Nephron (organoid): ENCODE measurements at regions not wholly inside any gene's neighbourhood (a gene's known extent, or its start where the extent isn't known, plus 50 kb on each side); places are given as distances from the start of the nearest gene placed in this dataset.
"Not testable (repeated sequence)": the region's sequence is repeated elsewhere in the genome, so short reads cannot be mapped to it uniquely, and the experiment has no call there.

Source experiments
- H3K27ac Mint-ChIP-seq, 3 experiments: 2 replicates each; pipeline ENCODE4 v1.8.0; 2020; ENCODE audit warnings: mixed read lengths in 3 of 3, mild to moderate bottlenecking in 2 of 3, moderate library complexity in 1 of 3
- H3K27me3 Mint-ChIP-seq: 2 replicates; pipeline ENCODE4 v1.8.0; 2021; ENCODE audit warnings: low read depth, mild to moderate bottlenecking, moderate library complexity, mixed read lengths
- H3K36me3 Mint-ChIP-seq: 2 replicates; pipeline ENCODE4 v1.8.0; 2020; ENCODE audit warnings: low read depth, mixed read lengths
- H3K4me1 Mint-ChIP-seq: 2 replicates; pipeline ENCODE4 v1.8.0; 2020; ENCODE audit warnings: mixed read lengths
- H3K4me3 Mint-ChIP-seq, 3 experiments: 2 replicates each; pipeline ENCODE4 v1.8.0; 2020; ENCODE audit warnings: mild to moderate bottlenecking in 3 of 3, mixed read lengths in 3 of 3, moderate library complexity in 2 of 3
- H3K9me3 Mint-ChIP-seq: 2 replicates; pipeline ENCODE4 v1.8.0; 2020; ENCODE audit warnings: mixed read lengths
- CTCF ChIP-seq, 3 experiments: fragments of 200-600 bp; sonication (generic); IDR thresholded peaks; one replicate each; pipeline ENCODE4 v1.5.0; 2021; ENCODE audit warnings: antibody characterized with exemption in 3 of 3; ENCODE audit not compliant: unreplicated experiment in 3 of 3

GRCh38 chr17:71635187-71635586 lies 485.6 kb upstream of the SOX9 start:
- no peak for TF ChIP-seq CTCF (IDR thresholded peaks at IDR 0.05; ENCODE audit: unreplicated experiment in 3 of 3)
- Mint-ChIP-seq H3K4me3 (no peak overlapping the region), H3K36me3 (no peaks in the 10 kb centered on the region), H3K4me1 (peaks cover 24% of the 10 kb centered on the region), H3K27ac (no peak overlapping the region), H3K27me3 (no peaks in the 10 kb centered on the region), H3K9me3 (no peaks in the 10 kb centered on the region)

GRCh38 chr17:71636644-71637043 lies 484.2 kb upstream of the SOX9 start:
- no peak overlapping the region for H3K4me3 Mint-ChIP-seq
- H3K27ac Mint-ChIP-seq = no peak overlapping the region
- peaks cover 19% of the 10 kb centered on the region for H3K4me1 Mint-ChIP-seq
- H3K27me3 Mint-ChIP-seq = no peaks in the 10 kb centered on the region
- no peak for TF ChIP-seq CTCF (IDR thresholded peaks at IDR 0.05; ENCODE audit: unreplicated experiment in 3 of 3)
- no peaks in the 10 kb centered on the region for H3K36me3 Mint-ChIP-seq
- H3K9me3 Mint-ChIP-seq = no peaks in the 10 kb centered on the region

GRCh38 chr17:71638668-71639067 lies 482.2 kb upstream of the SOX9 start:
- Mint-ChIP-seq H3K27ac (no peak overlapping the region), H3K4me1 (no peaks in the 10 kb centered on the region), H3K9me3 (peaks cover 2% of the 10 kb centered on the region), H3K27me3 (no peaks in the 10 kb centered on the region), H3K36me3 (no peaks in the 10 kb centered on the region), H3K4me3 (no peak overlapping the region)
- no peak for TF ChIP-seq CTCF (IDR thresholded peaks at IDR 0.05; ENCODE audit: unreplicated experiment in 3 of 3)

GRCh38 chr17:71639865-71640264 lies 481.0 kb upstream of the SOX9 start:
- H3K36me3 Mint-ChIP-seq = no peaks in the 10 kb centered on the region
- peaks cover 11% of the 10 kb centered on the region for H3K9me3 Mint-ChIP-seq
- no peak overlapping the region for H3K27ac Mint-ChIP-seq
- TF ChIP-seq CTCF (IDR thresholded peaks at IDR 0.05; ENCODE audit: unreplicated experiment in 3 of 3) = no peak
- no peaks in the 10 kb centered on the region for H3K27me3 Mint-ChIP-seq
- H3K4me1 Mint-ChIP-seq = no peaks in the 10 kb centered on the region
- no peak overlapping the region for H3K4me3 Mint-ChIP-seq

- H3K9me3 Mint-ChIP-seq = peaks cover 32% of the 10 kb centered on the region
- not testable (repeated sequence) for H3K36me3 Mint-ChIP-seq, H3K27me3 Mint-ChIP-seq, H3K27ac Mint-ChIP-seq, H3K4me3 Mint-ChIP-seq, H3K4me1 Mint-ChIP-seq
Measured at GRCh38 chr17:71646890-71647289, 473.9 kb upstream of the SOX9 start.

- H3K4me1 Mint-ChIP-seq, H3K4me3 Mint-ChIP-seq, H3K36me3 Mint-ChIP-seq, H3K27ac Mint-ChIP-seq, H3K27me3 Mint-ChIP-seq: not testable (repeated sequence)
- H3K9me3 Mint-ChIP-seq = peaks cover 32% of the 10 kb centered on the region
Measured at GRCh38 chr17:71648342-71648741, 472.5 kb upstream of the SOX9 start.

- no peaks in the 10 kb centered on the region for H3K36me3 Mint-ChIP-seq
- no peak overlapping the region for H3K4me3 Mint-ChIP-seq
- TF ChIP-seq CTCF (IDR thresholded peaks at IDR 0.05; ENCODE audit: unreplicated experiment in 3 of 3) = no peak
Measured at GRCh38 chr17:71649941-71650350, 470.9 kb upstream of the SOX9 start.

More at GRCh38 chr17:71649941-71650350, 470.9 kb upstream of the SOX9 start:
- Mint-ChIP-seq H3K27ac (no peak overlapping the region), H3K4me1 (no peaks in the 10 kb centered on the region), H3K27me3 (no peaks in the 10 kb centered on the region), H3K9me3 (peaks cover 19% of the 10 kb centered on the region)
